ENCODE measurements at regions not wholly inside any gene's neighbourhood (a gene's known extent, or its start where the extent isn't known, plus 50 kb on each side); places are given as distances from the start of the nearest gene placed in this dataset.

GRCh38 chr1:60213253-60213652 lies 139.7 kb upstream of the C1orf87 start:
- DNase-seq (ENCODE audit: missing footprints) (no peak), ATAC-seq (no peak)
- intact Hi-C loops (cut with DNase I): no loop called here

DNA sequence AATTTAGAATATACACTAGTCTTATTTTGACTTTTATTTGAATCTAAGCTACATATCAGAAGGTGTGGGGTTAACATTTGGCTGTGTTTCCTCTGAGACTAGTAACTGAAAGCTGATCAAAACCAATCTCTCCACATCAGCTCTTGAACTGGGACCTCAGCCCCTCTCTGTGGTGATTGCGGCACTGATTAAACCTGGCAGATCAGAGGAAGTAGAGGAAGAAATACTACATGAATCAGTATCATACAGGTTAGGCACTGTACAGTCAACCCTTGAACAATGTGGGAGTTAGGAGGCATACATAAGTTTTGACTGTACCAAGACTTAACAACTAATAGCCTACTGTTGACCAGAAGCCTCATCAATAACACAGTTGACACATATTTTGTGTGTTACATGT lies 122.5 kb upstream of the C1orf87 start:
- DNase-seq (ENCODE audit: missing footprints) (no peak), ATAC-seq (no peak)
- intact Hi-C loops (cut with DNase I): no loop called here

GRCh38 chr1:60185684-60186083 lies 112.1 kb upstream of the C1orf87 start:
- no peak for ATAC-seq
- intact Hi-C loops (cut with DNase I): no loop called here

GRCh38 chr1:60184521-60184920 lies 111.0 kb upstream of the C1orf87 start:
- intact Hi-C loops (cut with DNase I): no loop called here
- peak; percentile 37 for DNase-seq (ENCODE audit: missing footprints)
- ATAC-seq: no peak

More at GRCh38 chr1:60185684-60186083, 112.1 kb upstream of the C1orf87 start:
- DNase-seq (ENCODE audit: missing footprints): no peak

DNA sequence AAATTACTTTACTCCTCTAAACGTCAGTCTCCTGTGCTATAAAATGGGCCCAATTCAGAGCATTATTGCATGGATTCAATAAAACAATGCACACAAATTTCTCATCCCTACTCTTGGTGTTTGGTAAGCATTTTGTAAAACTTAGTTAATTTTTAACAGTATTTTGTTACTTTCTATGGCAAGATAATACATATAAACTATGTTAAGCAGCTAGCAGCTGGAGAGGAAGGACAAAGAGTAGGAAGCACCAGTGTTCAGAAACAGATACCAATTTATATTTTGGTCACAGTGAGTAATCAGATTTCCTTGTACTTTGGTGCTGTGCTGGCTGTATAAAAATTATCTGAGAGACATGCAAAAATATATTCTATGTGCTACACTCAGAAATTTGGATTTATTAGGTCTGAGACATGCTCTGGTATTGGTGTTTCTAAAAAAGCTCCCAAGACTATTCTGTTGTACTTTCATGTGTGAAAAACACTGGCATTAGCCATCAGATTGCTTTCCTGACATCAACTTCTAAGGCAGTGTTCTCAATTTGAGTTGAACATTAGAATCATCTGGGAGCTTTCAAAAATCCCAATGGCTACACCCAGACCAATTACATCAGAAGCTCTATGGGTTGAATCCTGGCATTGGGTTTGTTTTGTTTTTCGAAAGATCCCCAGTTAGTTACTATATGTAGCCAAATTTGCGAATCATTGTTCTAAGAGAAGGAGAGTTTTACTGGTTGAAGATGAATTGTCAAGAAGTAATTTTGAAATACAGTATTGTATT lies 100.3 kb upstream of the C1orf87 start:
- DNase-seq (ENCODE audit: missing footprints): no peak
- intact Hi-C loops (cut with DNase I): no loop called here
- ATAC-seq: no peak

- DNase-seq (ENCODE audit: missing footprints) (no peak), ATAC-seq (no peak)
- intact Hi-C loops (cut with DNase I): no loop called here
These were observed 99.4 kb upstream of the C1orf87 start for GRCh38 chr1:60173006-60173405.

GRCh38 chr1:60171801-60172200 lies 98.2 kb upstream of the C1orf87 start:
- no peak for ATAC-seq
- DNase-seq (ENCODE audit: missing footprints): no peak
- intact Hi-C loops (cut with DNase I): no loop called here

DNA sequence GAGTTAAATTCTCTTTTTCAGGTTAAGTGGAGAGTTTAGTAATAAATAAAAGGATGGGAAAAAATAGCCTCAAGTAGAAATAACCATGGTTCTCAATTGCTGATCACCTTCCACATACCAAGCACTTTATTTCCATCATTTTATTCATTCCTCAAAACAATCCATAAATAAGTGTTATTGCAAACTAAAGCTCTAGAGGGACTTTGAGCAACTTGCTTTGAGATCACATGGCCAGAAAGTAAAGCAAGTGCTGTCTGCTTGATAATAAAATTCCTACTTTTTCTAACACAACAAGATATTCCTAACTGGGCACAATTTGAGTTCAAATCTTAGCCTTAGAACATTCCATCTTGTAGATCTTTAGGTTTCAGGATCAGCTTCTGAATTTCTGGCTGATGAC lies 97.1 kb upstream of the C1orf87 start:
- no peak for ATAC-seq
- intact Hi-C loops (cut with DNase I): no loop called here
- no peak for DNase-seq (ENCODE audit: missing footprints)

DNA sequence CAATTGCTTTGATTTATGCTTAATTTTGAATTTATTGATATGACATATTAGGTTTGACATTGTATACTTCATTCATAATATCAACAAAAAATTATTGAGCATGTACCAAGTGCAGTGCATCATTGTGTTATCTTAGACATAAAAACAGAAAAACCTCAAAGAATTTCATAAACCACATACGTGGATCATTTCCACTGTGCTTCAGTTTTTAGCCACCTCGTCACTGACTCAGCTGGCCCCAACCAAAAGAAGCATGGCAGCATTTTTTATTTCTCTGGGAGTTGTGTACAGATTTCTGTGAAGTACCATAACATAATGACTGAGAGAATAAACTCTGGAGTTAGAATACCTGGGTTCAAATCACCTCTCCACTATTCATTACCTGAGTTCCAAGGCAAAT lies 95.6 kb upstream of the C1orf87 start:
- no peak for ATAC-seq
- no peak for DNase-seq (ENCODE audit: missing footprints)
- intact Hi-C loops (cut with DNase I): no loop called here

DNA sequence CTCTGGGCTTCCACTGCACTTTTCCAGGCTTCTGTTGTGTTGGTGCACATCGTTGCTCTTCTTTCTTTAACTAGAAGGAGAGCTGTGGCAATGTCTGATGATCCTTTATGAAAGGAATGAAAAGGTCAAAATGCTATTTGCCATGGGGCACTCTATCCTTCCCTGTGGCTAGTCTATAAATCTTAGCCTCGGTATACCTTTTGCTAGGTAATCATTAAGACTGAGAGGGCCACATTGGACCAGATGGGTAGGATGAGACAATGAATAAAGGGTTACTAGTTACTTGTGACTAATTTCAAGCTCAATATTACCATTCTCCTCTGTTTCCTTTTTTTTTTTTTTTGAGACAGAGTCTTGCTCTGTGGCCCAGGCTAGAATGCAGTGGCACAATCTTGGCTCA lies 89.4 kb upstream of the C1orf87 start:
- intact Hi-C loops (cut with DNase I): no loop called here
- DNase-seq (ENCODE audit: missing footprints): no peak
- ATAC-seq: no peak

GRCh38 chr1:60160141-60160540 lies 86.6 kb upstream of the C1orf87 start:
- no peak for DNase-seq (ENCODE audit: missing footprints)
- intact Hi-C loops (cut with DNase I): no loop called here
- ATAC-seq: no peak

GRCh38 chr1:60156371-60156770 lies 82.8 kb upstream of the C1orf87 start:
- ATAC-seq (no peak), DNase-seq (ENCODE audit: missing footprints) (no peak)
- intact Hi-C loops (cut with DNase I): no loop called here

GRCh38 chr1:60153961-60154360 lies 80.4 kb upstream of the C1orf87 start:
- intact Hi-C loops (cut with DNase I): no loop called here
- ATAC-seq: no peak
- no peak for DNase-seq (ENCODE audit: missing footprints)

DNA sequence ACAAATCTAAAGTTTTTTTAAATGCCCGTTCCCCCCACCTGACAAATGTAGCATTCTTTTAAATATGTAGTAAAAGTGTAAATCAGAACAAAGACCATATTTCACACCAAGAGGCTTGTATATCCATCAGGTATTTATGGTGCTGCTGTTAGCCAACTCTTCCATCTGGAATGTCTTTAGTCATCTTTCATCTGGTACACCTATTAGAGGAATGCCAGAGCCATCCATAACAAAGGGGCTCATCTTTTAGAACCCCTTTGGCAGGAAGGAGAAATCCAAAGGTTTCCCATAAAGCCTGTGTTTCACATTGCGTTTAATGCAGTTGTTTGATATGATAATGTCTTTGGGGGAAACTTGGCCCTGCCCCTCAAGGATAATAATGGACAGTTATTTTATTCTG lies 79.3 kb upstream of the C1orf87 start:
- no peak for ATAC-seq
- no peak for DNase-seq (ENCODE audit: missing footprints)
- intact Hi-C loops (cut with DNase I): no loop called here

DNA sequence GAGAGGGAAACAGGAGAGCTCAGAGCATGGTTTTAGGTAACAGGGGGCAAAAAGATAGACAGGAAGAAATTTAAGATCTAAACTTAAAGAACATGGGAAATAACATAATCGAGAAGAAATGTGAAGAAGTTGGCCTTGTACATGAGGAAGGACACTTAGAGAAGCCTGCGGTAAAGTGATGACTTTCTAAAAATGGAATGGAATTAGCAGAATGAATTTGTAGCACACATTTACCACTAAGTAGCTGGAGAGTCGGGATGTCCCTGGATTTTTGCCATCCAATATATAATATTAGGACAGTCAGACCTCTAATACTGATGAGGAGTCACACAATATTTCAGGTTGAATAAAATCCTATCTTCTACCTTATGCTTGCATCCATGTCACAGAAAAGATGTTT lies 77.7 kb upstream of the C1orf87 start:
- ATAC-seq (no peak), DNase-seq (ENCODE audit: missing footprints) (no peak)
- intact Hi-C loops (cut with DNase I): no loop called here

DNA sequence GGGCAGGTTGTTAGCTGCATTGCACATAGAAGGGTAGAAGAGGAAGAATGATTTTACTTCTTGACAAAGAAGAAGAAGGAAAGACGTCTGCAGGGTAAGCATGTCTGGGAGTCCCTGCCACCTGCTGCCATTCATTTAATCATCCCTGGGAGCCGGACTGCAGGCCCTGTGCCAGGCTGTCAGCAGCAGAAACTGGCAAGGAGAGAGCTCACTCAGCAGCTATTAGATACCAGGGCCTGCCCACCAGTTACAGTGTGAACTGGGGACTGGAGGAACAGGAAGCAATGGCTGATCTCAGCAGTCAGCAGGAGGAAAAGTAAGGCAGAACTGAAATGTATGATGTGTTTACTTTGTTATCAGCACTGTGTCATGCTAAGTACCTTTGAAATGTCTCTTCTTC lies 75.7 kb upstream of the C1orf87 start:
- DNase-seq (ENCODE audit: missing footprints) (peak; percentile 81), ATAC-seq (peak; percentile 98)
- intact Hi-C loops (cut with DNase I): no loop called here

GRCh38 chr1:60146884-60147283 lies 73.3 kb upstream of the C1orf87 start:
- ATAC-seq (no peak), DNase-seq (ENCODE audit: missing footprints) (no peak)
- intact Hi-C loops (cut with DNase I): no loop called here

DNA sequence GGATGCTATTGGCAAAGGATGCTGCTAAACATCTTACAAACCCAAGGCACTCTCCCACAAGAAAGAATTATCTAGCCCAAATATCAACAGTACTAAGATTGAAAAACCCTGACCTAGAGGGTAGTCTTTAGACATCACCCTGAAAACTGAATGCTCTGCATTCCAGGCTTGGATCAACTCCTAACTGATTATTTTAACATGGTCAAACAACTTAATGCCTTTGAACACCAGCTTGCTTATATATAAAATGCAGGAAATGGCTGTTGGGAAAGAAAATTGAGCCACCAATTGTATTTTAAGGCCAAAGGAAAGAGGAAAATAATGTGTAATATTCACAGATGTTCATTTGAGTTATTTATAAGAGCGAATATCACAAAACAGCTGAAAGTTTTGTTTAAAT lies 72.2 kb upstream of the C1orf87 start:
- ATAC-seq (no peak), DNase-seq (ENCODE audit: missing footprints) (no peak)
- intact Hi-C loops (cut with DNase I): no loop called here

GRCh38 chr1:60141743-60142142 lies 68.2 kb upstream of the C1orf87 start:
- DNase-seq (ENCODE audit: missing footprints) (no peak), ATAC-seq (no peak)
- intact Hi-C loops (cut with DNase I): no loop called here

GRCh38 chr1:60141276-60141675 lies 67.7 kb upstream of the C1orf87 start:
- ATAC-seq: no peak

DNA sequence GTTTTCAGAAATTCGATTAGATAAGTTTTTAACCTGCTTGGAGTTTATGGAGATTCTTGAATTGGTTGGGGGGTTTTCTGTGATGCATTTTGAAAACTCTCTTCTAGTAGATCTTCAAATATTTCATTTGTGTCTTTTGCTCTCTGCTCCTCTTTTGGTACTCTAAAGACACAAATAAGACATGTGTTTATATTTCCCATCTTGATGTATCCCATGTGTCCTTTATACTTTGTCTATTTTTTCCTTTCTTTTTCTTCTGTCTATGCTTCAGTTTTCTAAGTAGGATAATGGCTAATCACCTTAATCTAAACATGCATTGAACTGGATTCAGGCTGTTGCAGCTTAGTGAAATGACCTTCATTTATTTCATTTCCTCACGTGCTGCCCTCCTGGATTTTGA lies 63.8 kb upstream of the C1orf87 start:
- no peak for ATAC-seq
- intact Hi-C loops (cut with DNase I): no loop called here

More at GRCh38 chr1:60141276-60141675, 67.7 kb upstream of the C1orf87 start:
- DNase-seq (ENCODE audit: missing footprints): no peak
- intact Hi-C loops (cut with DNase I): no loop called here

More for the DNA sequence above, 63.8 kb upstream of the C1orf87 start:
- DNase-seq (ENCODE audit: missing footprints): no peak

Data from Right ventricle myocardium inferior (tissue), 1 donor.